H1 (cell line): ENCODE measurements at regions not wholly inside any gene's neighbourhood (a gene's known extent, or its start where the extent isn't known, plus 50 kb on each side); places are given as distances from the start of the nearest gene placed in this dataset.

Experiments
- ASH2L ChIP-seq: fragments of 200-600, 300-600 bp; sonication (generic); IDR thresholded peaks from one replicate; pipeline ENCODE4 v1.7.1; 2017; ENCODE audit warnings: low read length
- CHD2 ChIP-seq: IDR thresholded peaks from 2 replicates; pipeline ENCODE4 v1.6.1; 2012; ENCODE audit warnings: low read length, improper control_type of control experiment
- CREB1 ChIP-seq: IDR thresholded peaks from 2 replicates; pipeline ENCODE4 v1.6.1; 2012; ENCODE audit warnings: inconsistent platforms
- CTCF ChIP-seq, 3 experiments: IDR thresholded peaks; 1 replicate in 2 of 3; 2 replicates in 1 of 3; pipeline versions ENCODE4 v1.5.1 to v1.6.1; 2011; ENCODE audit warnings: low read length in 3 of 3, mild to moderate bottlenecking in 3 of 3, inconsistent platforms in 2 of 3, low read depth in 1 of 3, moderate library complexity in 1 of 3; ENCODE audit not compliant: insufficient read depth in 1 of 3; ENCODE audit errors: control extremely low read depth in 1 of 3
- E2F6 ChIP-seq: IDR thresholded peaks from 2 replicates; pipeline ENCODE4 v1.6.1; 2012; ENCODE audit warnings: inconsistent platforms
- EP300 ChIP-seq, 2 experiments: IDR thresholded peaks; 1 replicate in 1 of 2; 2 replicates in 1 of 2; pipeline ENCODE4 v1.6.1; 2011 to 2012; ENCODE audit warnings: low read depth in 2 of 2, low read length in 2 of 2, mild to moderate bottlenecking in 2 of 2, borderline replicate concordance in 1 of 2, inconsistent platforms in 1 of 2, moderate library complexity in 1 of 2
- JUN ChIP-seq: IDR thresholded peaks from 2 replicates; pipeline ENCODE4 v1.6.1; 2011; ENCODE audit warnings: low read depth, mild to moderate bottlenecking, improper control_type of control experiment, low read length
- MAX ChIP-seq: IDR thresholded peaks from 2 replicates; pipeline ENCODE4 v1.6.1; 2012; ENCODE audit warnings: inconsistent platforms
- RBBP5 ChIP-seq: IDR thresholded peaks from 2 replicates; pipeline ENCODE4 v1.7.1; 2012; ENCODE audit warnings: low read depth, mild to moderate bottlenecking, inconsistent platforms, low read length, moderate library complexity, borderline replicate concordance
- SP4 ChIP-seq: IDR thresholded peaks from 2 replicates; pipeline ENCODE4 v1.6.1; 2012; ENCODE audit warnings: low read length, inconsistent platforms
- SRF ChIP-seq: IDR thresholded peaks from 2 replicates; pipeline ENCODE4 v1.6.1; 2011; ENCODE audit warnings: mild to moderate bottlenecking, low read depth, low read length, moderate library complexity
- TAF1 ChIP-seq: IDR thresholded peaks from 2 replicates; pipeline ENCODE4 v1.6.1; 2011; ENCODE audit warnings: mild to moderate bottlenecking, low read depth, low read length
- ZNF274 ChIP-seq: IDR thresholded peaks from 2 replicates; pipeline ENCODE4 v1.7.0; 2012; ENCODE audit warnings: low read length, borderline replicate concordance; ENCODE audit errors: extremely low read depth

- TF ChIP-seq JUN (no peak), MAX (no peak), ZNF274 (no peak), CTCF (IDR thresholded peaks at IDR 0.05; ENCODE audit: control extremely low read depth in 1 of 3, insufficient read depth in 1 of 3, low read depth in 1 of 3, low read length in 3 of 3) (no peak), SP4 (no peak), CREB1 (no peak), TAF1 (no peak), EP300 (IDR thresholded peaks at IDR 0.05; ENCODE audit: borderline replicate concordance in 1 of 2, low read depth in 2 of 2, low read length in 2 of 2) (no peak), CHD2 (no peak), SRF (no peak), ASH2L (no peak), E2F6 (no peak), RBBP5 (no peak)
Observed at GRCh38 chr2:217103752-217104545, 244.1 kb upstream of the TNP1 start.
